SU-DHL-6 (cell line): ENCODE measurements at regions not wholly inside any gene's neighbourhood (a gene's known extent, or its start where the extent isn't known, plus 50 kb on each side); places are given as distances from the start of the nearest gene placed in this dataset.

Experiments used
- CTCF ChIP-seq: fragments of 200-600 bp; sonication (generic); IDR thresholded peaks from one replicate; pipeline ENCODE4 v1.5.1; 2017; ENCODE audit warnings: antibody characterized with exemption, mild to moderate bottlenecking, low read length, moderate library complexity; ENCODE audit not compliant: insufficient read depth, poor library complexity, severe bottlenecking
- EZH2phosphoT487 ChIP-seq: fragments of 200-600 bp; sonication (generic), shearing (Covaris generic); conservative IDR thresholded peaks from 2 replicates; pipeline ENCODE4 v1.6.1; 2018; ENCODE audit warnings: mild to moderate bottlenecking, antibody characterized with exemption, low read length, moderate library complexity, mixed read lengths

GRCh38 chr6:3542032-3542640 lies 85.3 kb upstream of the SLC22A23 start:
- TF ChIP-seq CTCF, result no peak
- no peak for TF ChIP-seq EZH2phosphoT487
